Thyroid gland (tissue), 4 donors: ENCODE measurements at regions not wholly inside any gene's neighbourhood (a gene's known extent, or its start where the extent isn't known, plus 50 kb on each side); places are given as distances from the start of the nearest gene placed in this dataset.
"Not testable (repeated sequence)": the region's sequence is repeated elsewhere in the genome, so short reads cannot be mapped to it uniquely, and the experiment has no call there.

Experiments
- DNase-seq, 2 donors: peaks; one replicate each; pipeline ENCODE4 v3.0.0-alpha.2; 2019
- H3K27ac ChIP-seq, 3 donors: fragments of 200-600 bp; sonication (generic); 1 replicate in 2 of 3; 2 replicates in 1 of 3; pipeline ENCODE4 v1.5.1; 2016 to 2019; ENCODE audit warnings: mild to moderate bottlenecking in 1 of 3, moderate library complexity in 1 of 3
- H3K27me3 ChIP-seq: fragments of 200-600 bp; sonication (generic); one replicate; pipeline ENCODE4 v1.5.1; 2019
- H3K36me3 ChIP-seq, 2 donors: fragments of 200-600 bp; sonication (generic); one replicate each; pipeline ENCODE4 v1.5.1; 2016 to 2019
- H3K4me1 ChIP-seq, 2 donors: fragments of 200-600 bp; sonication (generic); one replicate each; pipeline ENCODE4 v1.5.1; 2017 to 2019
- H3K4me3 ChIP-seq, 3 donors: fragments of 200-600 bp; sonication (generic); replicated peaks in 1 of 3; 1 replicate in 2 of 3; 2 replicates in 1 of 3; pipeline ENCODE4 v1.5.1; 2016; ENCODE audit warnings: mild to moderate bottlenecking in 1 of 3
- H3K9me3 ChIP-seq: fragments of 200-600 bp; sonication (generic); one replicate; pipeline ENCODE4 v1.5.1; 2017
- POLR2A ChIP-seq, 2 donors: fragments of 450-650 bp; IDR thresholded peaks; one replicate each; pipeline ENCODE4 v1.6.1; 2017; ENCODE audit warnings: antibody characterized with exemption in 2 of 2, mild to moderate bottlenecking in 2 of 2, moderate library complexity in 1 of 2
- WGBS, 2 donors: methylation state at CpG; one replicate each; pipeline ENCODE4 v1.1.5; 2017; 5-methylcytosine and 5-hydroxymethylcytosine counted together
- intact Hi-C: fragments of 100-400 bp; cut with DNase I; formaldehyde crosslinking; loops from one replicate; pipeline ENCODE4 v1.15.1; 2023
- TF ChIP-seq, protein P1 (sequence below), 6 experiments: fragments of 200-600 bp in 3 of 6; fragments of 450-650 bp in 3 of 6; sonication (generic) in 3 of 6; IDR thresholded peaks; one replicate each; pipeline ENCODE4 v1.5.1; 2016 to 2019; ENCODE audit warnings: antibody characterized with exemption in 6 of 6, mild to moderate bottlenecking in 2 of 6, inconsistent platforms in 1 of 6, moderate library complexity in 1 of 6

DNA sequence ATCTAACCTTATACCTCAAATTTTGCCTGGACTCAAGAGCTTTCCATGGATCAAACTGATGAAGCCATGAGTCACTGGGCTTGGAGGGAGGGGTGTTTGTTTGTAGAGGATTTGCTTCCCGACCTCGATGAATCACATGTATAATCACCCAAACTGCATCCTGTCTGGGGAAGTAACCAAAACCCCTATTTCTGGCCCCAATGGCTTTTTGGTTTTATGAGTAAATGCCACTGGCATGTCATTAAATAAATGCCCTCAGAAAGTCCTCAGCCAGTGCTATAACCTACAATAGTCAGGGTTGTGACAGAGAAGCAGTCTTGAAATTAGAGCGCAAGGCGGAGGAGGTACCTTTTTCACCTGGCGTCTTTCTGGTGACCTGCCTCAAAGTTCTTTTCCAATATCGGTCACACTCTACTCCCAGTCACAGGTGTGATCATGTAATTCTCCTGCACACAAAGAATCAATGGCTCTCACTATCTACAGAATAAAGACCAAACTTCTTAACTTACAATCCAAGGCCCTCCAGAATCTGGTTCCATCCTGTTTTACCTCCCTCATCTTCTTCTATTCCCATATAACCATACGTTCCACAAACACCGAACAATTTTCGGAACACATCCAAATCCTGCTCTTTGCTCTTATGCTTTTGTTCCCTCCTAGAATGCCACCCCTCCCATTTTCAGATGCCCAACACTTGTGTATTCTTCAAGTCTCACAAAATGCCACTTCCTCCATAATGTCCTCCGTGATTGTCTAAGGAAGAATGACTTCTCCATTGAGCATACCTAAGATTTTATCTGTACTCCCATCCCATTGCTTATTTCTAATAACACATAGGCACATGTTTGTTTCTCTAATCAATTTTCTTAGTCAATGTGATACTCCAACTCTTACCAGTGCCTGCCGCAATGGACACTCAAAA, 81.3 kb upstream of the BLID start:
- intact Hi-C loops: loop anchor here (5.0 kb wide), 1 partner anchor 85 kb away; no protein-coding TSS in a partner anchor
- no peaks in the 10 kb centered on the region for H3K27me3 ChIP-seq
- TF ChIP-seq, protein P1, sequence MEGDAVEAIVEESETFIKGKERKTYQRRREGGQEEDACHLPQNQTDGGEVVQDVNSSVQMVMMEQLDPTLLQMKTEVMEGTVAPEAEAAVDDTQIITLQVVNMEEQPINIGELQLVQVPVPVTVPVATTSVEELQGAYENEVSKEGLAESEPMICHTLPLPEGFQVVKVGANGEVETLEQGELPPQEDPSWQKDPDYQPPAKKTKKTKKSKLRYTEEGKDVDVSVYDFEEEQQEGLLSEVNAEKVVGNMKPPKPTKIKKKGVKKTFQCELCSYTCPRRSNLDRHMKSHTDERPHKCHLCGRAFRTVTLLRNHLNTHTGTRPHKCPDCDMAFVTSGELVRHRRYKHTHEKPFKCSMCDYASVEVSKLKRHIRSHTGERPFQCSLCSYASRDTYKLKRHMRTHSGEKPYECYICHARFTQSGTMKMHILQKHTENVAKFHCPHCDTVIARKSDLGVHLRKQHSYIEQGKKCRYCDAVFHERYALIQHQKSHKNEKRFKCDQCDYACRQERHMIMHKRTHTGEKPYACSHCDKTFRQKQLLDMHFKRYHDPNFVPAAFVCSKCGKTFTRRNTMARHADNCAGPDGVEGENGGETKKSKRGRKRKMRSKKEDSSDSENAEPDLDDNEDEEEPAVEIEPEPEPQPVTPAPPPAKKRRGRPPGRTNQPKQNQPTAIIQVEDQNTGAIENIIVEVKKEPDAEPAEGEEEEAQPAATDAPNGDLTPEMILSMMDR (IDR thresholded peaks at IDR 0.05): no peak
- TF ChIP-seq POLR2A (IDR thresholded peaks at IDR 0.05): no peak
- peaks cover 3 to 28% of the 10 kb centered on the region in 2 donors for H3K4me1 ChIP-seq
- 82 to 89% methylated on average over 11 of the region's 11 CpGs for WGBS, 2 donors
- no peak for DNase-seq
- no peaks in the 10 kb centered on the region for H3K9me3 ChIP-seq
- no peak overlapping the region for H3K27ac ChIP-seq
- no peak overlapping the region for H3K4me3 ChIP-seq
- H3K36me3 ChIP-seq: no peaks in the 10 kb centered on the region

DNA sequence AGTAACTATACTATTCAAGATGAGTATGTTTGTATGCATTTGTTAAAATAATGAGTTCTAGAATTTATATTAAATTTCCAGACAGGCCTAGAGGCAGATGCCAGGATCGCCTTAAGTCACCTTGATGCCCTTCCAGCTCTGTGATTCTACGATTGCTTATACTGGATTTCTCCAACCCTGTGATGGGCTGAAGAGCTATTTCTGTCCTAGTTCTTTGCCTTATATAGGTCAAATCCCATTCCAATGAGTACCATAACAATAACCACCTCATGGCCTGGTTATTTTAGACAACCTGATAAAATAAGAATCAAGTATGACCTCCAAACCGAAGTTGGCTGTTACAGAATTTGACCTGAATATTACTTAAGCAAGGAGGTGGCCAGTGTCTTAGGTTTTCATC, 79.8 kb upstream of the BLID start:
- Histone ChIP-seq H3K36me3 (no peaks in the 10 kb centered on the region), H3K4me3 (no peak overlapping the region), H3K4me1 (peaks cover 14 to 27% of the 10 kb centered on the region in 2 donors), H3K9me3 (no peaks in the 10 kb centered on the region), H3K27ac (no peak overlapping the region), H3K27me3 (no peaks in the 10 kb centered on the region)
- DNase-seq: no peak
- WGBS, 2 donors: 94% methylated on average over 3 of the region's 3 CpGs
- no peak for TF ChIP-seq POLR2A (IDR thresholded peaks at IDR 0.05)
- TF ChIP-seq, protein P1 (IDR thresholded peaks at IDR 0.05): no peak
- intact Hi-C loops: loop anchor here (5.0 kb wide), 1 partner anchor 83 kb away; no protein-coding TSS in a partner anchor

DNA sequence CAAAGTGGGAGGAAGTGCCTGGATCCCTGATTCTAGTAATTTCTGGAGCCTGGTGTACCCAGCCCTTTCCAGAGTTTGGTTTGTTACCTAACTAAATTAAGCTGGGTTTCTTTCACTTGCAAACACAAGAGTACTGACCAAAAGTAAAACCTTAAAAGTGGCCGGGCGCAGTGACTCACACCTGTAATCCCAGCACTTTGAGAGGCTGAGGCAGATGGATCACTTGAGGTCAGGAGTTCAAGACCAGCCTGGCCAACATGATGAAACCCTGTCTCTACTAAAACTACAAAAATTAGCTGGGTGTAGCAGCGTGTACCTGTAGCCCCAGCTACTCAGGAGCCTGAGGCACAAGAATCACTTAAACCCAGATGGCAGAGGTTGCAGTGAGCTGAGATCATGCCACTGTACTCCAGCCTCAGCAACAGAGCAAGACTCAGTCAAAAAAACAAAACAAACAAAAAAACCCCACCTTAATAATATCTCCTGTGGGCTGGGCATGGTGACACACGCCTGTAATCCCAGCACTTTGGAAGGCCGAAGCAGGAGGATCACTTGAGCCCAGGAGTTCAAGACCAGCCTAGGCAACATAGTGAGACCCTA, 78.0 kb upstream of the BLID start:
- intact Hi-C loops, DNase-seq, H3K4me3 ChIP-seq, H3K27me3 ChIP-seq, H3K9me3 ChIP-seq, H3K36me3 ChIP-seq: not testable (repeated sequence)
- peak overlapping the region in 2 of 3 donors; percentile 53 to 64 for H3K27ac ChIP-seq
- H3K4me1 ChIP-seq: peaks cover 23 to 27% of the 10 kb centered on the region in 2 donors
- 92 to 94% methylated on average over 5 of the region's 5 CpGs for WGBS, 2 donors

DNA sequence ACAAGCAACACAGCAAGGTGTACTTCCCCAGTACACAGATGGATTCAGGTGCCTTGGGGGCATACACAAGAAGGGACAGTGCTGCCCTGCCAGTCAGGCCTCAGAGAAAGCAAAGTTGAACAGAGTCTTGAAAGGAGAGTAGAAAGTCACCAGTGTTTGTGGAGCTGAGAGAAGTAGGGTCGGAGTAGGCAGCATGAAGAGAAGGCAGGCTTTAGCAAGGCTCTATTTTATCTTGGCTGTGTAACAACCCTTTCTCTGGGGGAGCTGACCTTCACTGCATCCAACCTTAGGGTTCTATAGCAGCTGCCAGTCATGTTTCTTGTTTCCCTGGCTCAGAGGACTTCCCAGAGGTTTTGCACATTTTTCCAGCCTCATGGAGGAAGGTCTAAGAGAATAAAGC, 77.4 kb upstream of the BLID start:
- H3K27ac ChIP-seq: peak overlapping the region; percentile 14 to 64 (median 53)
- no peaks in the 10 kb centered on the region for H3K9me3 ChIP-seq
- no peak for DNase-seq
- H3K36me3 ChIP-seq: no peaks in the 10 kb centered on the region
- no peaks in the 10 kb centered on the region for H3K27me3 ChIP-seq
- WGBS, 2 donors: 45 to 100% methylated on average over 1 of the region's 1 CpG
- intact Hi-C loops: no loop called here
- peaks cover 23 to 27% of the 10 kb centered on the region in 2 donors for H3K4me1 ChIP-seq
- no peak for TF ChIP-seq POLR2A (IDR thresholded peaks at IDR 0.05)
- TF ChIP-seq, protein P1 (IDR thresholded peaks at IDR 0.05): no peak
- no peak overlapping the region for H3K4me3 ChIP-seq

DNA sequence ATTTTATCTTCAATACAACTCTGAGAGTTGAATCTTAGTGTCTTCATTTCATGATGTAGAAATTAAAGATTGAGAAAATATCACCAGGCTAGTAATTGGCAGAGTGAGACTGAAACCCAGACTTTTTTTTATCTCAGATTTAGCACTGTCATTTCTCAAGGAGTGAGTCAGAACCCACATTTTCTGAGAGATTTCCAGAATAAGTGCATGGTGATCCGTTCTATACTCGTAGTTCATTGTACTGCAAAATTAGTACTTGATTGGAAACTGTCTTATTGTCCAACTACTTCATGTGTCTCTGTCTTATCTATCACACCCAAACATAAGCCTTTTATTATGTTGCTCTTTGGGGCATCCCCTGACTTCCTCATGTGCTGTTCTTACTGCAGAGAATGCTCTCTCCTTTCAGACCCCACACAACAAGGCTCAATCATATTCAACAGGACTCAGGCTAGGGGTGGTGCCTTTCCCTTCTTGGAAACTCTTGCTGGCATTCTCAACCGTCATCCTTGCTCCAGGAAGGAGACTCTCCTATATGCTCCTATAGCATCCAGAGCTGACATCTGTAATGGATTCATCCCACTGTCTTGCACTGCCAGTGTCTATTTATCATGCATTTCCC, 76.7 kb upstream of the BLID start:
- WGBS, 2 donors: 64 to 76% methylated on average over 3 of the region's 3 CpGs
- Histone ChIP-seq H3K36me3 (no peaks in the 10 kb centered on the region), H3K27me3 (no peaks in the 10 kb centered on the region), H3K27ac (peak overlapping the region; percentile 53 to 64 (median 61)), H3K4me3 (no peak overlapping the region), H3K4me1 (peaks cover 23 to 27% of the 10 kb centered on the region in 2 donors), H3K9me3 (no peaks in the 10 kb centered on the region)
- TF ChIP-seq, protein P1 (IDR thresholded peaks at IDR 0.05): no peak
- no peak for TF ChIP-seq POLR2A (IDR thresholded peaks at IDR 0.05)
- intact Hi-C loops: no loop called here
- no peak for DNase-seq
